GM12801 (cell line): ENCODE measurements at regions not wholly inside any gene's neighbourhood (a gene's known extent, or its start where the extent isn't known, plus 50 kb on each side); places are given as distances from the start of the nearest gene placed in this dataset.

Experiments
- TF ChIP-seq, protein P1 (sequence below): IDR thresholded peaks from one replicate; pipeline ENCODE4 v1.5.1; 2011; ENCODE audit warnings: control low read depth; ENCODE audit not compliant: insufficient read length; ENCODE audit errors: extremely low read depth

DNA sequence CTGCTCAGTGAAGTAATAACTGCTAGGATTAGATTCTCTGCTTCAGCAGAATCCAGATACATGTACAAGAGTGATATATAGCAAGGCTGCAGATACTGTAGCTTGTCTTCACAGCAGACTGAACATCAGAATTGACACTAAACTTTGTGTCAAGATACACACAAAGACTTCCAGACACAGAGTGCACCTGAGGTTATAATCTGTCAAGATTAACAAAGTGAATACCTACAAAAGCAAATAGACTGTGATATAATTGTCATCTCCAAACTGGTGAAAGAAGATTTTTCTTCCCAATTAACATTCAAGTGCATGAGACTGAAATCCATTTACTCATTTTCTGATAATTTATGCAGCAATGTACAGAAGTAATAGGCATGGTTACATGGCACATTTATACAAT, 2266.5 kb upstream of the WWC1 start:
- TF ChIP-seq, protein P1, sequence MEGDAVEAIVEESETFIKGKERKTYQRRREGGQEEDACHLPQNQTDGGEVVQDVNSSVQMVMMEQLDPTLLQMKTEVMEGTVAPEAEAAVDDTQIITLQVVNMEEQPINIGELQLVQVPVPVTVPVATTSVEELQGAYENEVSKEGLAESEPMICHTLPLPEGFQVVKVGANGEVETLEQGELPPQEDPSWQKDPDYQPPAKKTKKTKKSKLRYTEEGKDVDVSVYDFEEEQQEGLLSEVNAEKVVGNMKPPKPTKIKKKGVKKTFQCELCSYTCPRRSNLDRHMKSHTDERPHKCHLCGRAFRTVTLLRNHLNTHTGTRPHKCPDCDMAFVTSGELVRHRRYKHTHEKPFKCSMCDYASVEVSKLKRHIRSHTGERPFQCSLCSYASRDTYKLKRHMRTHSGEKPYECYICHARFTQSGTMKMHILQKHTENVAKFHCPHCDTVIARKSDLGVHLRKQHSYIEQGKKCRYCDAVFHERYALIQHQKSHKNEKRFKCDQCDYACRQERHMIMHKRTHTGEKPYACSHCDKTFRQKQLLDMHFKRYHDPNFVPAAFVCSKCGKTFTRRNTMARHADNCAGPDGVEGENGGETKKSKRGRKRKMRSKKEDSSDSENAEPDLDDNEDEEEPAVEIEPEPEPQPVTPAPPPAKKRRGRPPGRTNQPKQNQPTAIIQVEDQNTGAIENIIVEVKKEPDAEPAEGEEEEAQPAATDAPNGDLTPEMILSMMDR = no peak

DNA sequence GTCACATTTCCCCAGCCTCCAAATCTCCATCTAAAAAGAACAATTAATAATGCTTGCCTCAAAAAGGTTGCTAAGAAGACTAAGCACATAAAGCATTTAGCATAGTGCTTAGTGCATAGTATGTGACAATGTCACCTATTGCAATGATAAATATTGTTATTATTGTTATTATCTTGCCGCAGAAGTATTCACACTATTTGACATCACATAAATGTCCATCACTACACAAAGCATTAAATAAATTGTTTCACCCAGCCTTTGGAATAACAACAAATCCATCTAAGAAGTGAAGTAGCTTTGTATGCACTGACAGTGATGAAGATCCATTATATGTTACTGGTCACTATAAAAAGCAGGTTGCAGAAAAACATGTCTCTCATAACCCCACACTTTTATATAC, 2263.9 kb upstream of the WWC1 start:
- TF ChIP-seq, protein P1 = no peak

DNA sequence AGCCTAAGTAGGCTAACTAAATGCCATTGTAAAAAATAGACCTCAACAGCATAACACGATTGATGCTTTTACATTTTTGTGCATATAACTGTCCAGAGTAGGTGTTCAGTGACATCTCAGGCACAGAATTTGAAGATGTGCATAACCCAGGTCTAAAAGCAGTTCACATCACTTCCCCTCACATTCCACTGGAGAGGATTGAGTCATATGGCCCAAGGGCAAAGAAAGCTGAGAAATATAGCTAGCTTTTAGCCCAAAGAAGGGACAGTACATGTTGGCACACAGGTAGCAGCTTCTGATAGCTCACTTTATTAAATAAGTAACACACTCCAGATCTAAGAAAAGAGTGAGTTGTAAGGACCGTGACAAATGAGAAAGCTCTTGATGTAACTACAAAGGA, 2259.5 kb upstream of the WWC1 start:
- TF ChIP-seq, protein P1 = no peak

DNA sequence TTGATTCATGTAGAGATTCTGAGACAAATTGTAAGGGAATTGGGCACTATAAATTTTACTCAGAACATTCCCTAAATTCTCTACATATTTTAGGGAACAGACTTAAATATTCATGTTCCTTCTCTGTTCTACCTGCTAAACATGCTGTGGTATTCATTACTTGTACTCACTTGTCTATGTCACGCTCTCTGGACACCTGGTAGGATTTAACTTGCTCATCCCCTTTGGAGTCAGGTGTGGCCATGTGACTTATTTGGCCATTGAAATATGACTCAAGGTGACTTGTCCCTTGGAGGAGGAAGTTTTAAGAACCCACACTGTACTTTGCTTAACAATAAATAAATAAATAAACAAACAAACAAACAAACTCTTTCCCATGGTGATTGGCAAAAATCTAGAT, 2258.8 kb upstream of the WWC1 start:
- TF ChIP-seq, protein P1 = no peak

DNA sequence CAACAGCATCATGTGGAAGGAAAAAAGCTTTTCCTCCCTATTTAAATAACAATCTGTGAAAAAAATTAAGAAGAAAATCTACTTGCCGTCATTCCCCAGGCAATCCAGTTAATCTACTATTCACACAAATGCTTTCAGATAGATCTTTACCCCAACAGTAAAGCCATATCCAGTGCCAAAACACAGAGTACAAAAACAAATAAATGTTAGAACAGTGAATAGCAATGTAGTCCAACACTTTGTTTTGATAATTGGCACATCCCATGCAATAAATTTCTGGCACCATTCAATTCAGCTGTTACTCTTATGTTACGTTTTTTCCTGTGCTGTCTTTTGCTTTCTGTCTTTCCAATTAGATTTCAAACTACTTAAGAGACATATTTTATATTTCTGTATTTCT, 2245.5 kb upstream of the WWC1 start:
- TF ChIP-seq, protein P1 = no peak

DNA sequence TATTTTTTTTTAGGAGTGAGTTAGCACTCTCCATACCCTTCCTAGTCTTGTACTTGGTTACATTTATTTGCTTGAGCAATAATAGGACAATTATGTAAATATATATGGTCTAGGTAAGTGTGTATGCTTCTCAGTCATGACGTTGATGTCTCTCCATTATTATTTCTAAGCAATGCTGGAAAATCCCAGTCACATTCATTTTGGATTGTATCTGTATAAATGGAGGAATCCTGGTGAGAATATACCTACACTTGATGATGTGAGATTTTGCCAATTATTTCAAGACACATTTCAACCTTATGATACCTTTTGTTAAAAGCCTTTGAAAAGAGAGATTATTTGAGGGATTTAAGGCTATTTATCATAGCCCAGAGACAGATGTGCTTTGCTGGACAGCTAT, 2244.5 kb upstream of the WWC1 start:
- TF ChIP-seq, protein P1 = no peak

DNA sequence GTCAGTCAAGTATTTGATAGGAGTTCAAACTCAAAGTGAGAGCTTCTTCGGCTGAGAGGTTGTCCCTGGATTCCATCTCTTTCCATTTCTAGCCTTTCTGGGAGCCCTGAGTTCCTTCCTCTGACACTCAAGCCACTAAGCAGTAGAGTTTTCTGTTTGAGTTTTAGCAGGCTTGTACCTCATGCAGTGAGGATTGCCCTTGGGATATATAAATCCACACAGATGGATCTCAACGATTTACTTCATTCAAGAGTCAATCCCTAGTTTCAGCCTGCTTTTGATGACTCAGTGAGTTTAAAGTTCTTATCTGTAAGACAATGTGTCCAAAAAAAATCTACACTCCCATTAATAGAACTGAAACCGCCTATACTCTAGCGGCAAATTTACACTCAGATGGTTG, 2240.9 kb upstream of the WWC1 start:
- TF ChIP-seq, protein P1 = no peak

DNA sequence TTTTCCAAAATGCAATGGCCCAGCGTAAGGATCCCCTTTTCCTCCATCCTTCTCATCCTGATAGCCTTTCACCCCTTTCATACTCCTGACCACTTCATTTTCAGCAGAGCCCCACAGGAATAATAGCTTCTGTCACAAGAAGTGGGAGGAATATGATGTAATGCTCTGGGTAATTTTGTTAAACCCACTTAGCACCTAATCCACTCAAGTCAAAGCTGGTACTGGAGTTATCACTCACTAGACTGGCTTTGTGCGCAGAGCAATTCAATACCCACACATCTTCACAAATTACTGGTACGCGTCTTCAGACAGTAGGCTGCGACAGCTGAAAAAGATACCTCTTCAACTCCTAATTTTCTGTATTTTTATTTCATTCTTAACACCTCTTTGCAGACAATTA, 2232.8 kb upstream of the WWC1 start:
- TF ChIP-seq, protein P1 = no peak
